ENCODE measurements at regions not wholly inside any gene's neighbourhood (a gene's known extent, or its start where the extent isn't known, plus 50 kb on each side); places are given as distances from the start of the nearest gene placed in this dataset.

DNA sequence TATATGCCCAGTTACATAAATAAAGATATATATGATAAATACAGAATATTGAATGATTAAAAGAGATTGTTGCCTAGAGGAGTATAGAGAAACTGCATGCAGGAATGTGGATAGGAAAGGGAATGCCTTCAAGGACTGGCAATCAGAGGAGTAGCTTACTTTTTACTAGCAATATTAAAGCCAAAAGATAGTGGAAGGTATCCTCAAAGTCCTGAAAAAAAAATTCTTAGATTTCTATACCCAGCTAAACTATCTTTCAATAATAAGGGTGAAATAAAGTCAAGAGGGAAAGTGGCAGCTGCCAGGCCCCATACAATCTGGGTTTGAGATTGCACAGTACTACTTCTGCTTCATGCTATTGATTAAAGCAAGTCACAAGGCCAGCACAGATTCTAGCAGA, 733.2 kb downstream of the GATA3 start:
- TF ChIP-seq, protein P1, sequence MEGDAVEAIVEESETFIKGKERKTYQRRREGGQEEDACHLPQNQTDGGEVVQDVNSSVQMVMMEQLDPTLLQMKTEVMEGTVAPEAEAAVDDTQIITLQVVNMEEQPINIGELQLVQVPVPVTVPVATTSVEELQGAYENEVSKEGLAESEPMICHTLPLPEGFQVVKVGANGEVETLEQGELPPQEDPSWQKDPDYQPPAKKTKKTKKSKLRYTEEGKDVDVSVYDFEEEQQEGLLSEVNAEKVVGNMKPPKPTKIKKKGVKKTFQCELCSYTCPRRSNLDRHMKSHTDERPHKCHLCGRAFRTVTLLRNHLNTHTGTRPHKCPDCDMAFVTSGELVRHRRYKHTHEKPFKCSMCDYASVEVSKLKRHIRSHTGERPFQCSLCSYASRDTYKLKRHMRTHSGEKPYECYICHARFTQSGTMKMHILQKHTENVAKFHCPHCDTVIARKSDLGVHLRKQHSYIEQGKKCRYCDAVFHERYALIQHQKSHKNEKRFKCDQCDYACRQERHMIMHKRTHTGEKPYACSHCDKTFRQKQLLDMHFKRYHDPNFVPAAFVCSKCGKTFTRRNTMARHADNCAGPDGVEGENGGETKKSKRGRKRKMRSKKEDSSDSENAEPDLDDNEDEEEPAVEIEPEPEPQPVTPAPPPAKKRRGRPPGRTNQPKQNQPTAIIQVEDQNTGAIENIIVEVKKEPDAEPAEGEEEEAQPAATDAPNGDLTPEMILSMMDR (IDR thresholded peaks at IDR 0.05; ENCODE audit: extremely low read depth, missing control alignments): no peak
- no peak for DNase-seq (ENCODE audit: low spot score)

DNA sequence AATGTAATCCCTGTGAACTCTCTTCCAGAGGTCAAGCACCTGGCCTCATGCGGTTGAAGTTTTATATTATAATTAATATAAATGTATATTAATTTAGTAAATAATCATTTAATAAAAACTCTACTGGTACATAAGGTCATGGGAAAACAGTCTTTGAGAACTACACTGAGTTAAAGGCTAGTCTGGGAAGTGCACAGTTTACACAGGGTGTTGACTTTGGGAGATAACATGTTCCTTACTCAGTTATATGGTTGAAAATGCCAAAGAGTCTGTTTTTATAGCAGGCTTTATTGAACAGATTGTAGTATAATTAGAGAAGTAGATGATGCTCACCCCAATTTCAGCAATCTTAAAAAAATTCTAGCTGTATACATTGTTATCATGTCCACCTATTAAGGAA, 735.9 kb downstream of the GATA3 start:
- no peak for DNase-seq (ENCODE audit: low spot score)
- TF ChIP-seq, protein P1 (IDR thresholded peaks at IDR 0.05; ENCODE audit: extremely low read depth, missing control alignments): no peak

DNA sequence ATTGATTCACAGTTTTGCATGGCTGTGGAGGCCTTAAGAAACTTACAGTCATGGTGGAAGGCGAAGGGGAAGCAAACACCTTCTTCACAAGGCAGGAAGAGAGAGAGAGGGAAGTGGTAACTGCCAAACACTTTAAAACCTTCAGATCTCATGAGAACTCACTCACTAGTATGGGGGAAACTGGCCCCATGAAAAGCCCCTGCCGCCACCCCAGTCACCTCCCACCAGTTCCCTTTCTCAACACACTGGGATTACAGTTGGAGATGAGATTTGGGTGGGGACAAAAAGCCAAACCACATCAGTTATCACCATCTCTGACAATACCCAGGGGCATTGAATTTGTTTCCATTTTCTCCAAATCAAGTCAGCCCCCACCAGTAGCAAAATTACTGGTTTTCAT, 740.4 kb downstream of the GATA3 start:
- DNase-seq (ENCODE audit: low spot score): no peak

DNA sequence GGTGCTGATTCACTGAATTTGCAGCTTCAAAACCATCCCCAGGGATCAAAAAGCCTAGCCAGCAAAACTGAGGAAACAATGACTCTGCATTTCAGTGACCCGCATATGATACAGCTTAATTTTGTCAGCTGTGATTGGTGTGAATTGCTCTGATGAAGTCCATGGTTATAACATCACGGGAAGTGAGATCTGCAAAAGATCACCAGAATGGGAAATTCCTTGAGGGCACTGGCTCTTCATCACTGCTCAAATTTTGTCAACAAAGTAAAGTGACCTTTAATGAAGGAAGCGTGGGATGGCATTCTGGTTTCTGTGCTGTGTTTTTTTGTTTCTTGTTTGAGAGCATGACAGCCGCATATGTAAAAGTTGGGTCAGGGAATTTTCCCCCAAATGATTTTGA, 745.9 kb downstream of the GATA3 start:
- TF ChIP-seq, protein P1 (IDR thresholded peaks at IDR 0.05; ENCODE audit: extremely low read depth, missing control alignments): no peak
- no peak for DNase-seq (ENCODE audit: low spot score)

More for the DNA sequence above, 740.4 kb downstream of the GATA3 start:
- TF ChIP-seq, protein P1 (IDR thresholded peaks at IDR 0.05; ENCODE audit: extremely low read depth, missing control alignments): no peak

DNA sequence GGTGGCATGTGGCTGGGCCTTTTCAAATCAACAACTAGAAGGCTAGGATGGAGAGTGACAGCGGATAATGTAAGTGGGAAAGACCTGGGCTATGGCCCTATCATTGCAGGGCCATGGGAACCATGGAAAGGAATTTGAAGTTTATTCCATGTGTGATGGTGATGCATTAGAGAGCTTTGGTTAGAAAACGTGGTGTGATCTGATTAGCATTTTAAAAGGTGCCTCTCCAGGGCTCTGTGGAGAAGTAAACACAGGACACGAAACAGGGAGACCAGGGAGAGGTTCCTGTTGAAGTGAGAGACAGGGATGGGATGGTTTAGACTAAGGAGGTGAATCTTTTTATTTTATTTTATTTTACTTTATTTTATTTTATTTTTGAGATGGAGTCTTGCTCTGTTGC, 749.5 kb downstream of the GATA3 start:
- DNase-seq (ENCODE audit: low spot score): no peak
- TF ChIP-seq, protein P1 (IDR thresholded peaks at IDR 0.05; ENCODE audit: extremely low read depth, missing control alignments): no peak

DNA sequence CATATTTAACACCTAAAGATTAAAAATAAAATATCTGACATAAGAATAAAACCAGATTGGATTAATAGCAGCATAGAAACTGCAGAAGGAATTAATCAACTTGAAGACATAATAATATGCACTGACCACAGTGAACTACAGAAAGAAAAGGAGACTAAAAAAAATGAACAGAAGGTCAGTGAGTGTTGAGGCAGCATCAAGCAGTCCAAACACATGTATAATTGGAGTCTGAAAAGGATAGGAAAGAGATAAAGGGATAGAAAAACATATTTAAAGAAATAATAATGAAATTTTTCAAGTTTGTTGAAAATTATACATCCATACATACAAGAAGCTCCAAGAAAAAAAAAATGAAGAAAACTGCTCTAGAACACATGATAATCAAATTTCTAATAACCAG, 756.2 kb downstream of the GATA3 start:
- no peak for DNase-seq (ENCODE audit: low spot score)
- TF ChIP-seq, protein P1 (IDR thresholded peaks at IDR 0.05; ENCODE audit: extremely low read depth, missing control alignments): no peak

DNA sequence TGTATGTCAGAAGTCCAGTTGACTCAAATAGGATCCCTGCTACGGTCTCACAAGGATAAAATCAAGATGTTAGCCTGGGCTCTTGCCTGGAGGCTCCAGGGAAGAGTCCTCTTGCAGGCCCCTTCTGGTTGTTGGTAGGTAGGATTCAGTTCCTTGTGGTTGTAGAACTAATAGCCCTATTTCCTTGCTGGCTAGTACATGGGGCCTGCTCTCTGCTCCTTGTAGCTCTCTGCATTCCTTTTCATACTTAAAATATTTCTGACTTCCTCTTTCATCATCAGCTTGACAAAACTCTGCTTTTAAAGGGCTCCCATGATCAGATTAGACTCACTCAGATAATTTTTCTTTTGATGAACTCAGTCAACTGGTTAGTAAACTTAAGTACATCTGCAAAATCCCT, 756.7 kb downstream of the GATA3 start:
- DNase-seq (ENCODE audit: low spot score): no peak
- TF ChIP-seq, protein P1 (IDR thresholded peaks at IDR 0.05; ENCODE audit: extremely low read depth, missing control alignments): no peak

All from GM20000 (cell line).